Globus pallidus (tissue), 1 donor: ENCODE measurements at regions not wholly inside any gene's neighbourhood (a gene's known extent, or its start where the extent isn't known, plus 50 kb on each side); places are given as distances from the start of the nearest gene placed in this dataset.
"Not testable (repeated sequence)": the region's sequence is repeated elsewhere in the genome, so short reads cannot be mapped to it uniquely, and the experiment has no call there.

Experiments used
- DNase-seq: peaks from one replicate; pipeline ENCODE4 v3.0.0-alpha.2; 2015; ENCODE audit warnings: low spot score

GRCh38 chr22:22120160-22120559 lies 124.4 kb upstream of the VPREB1 start:
- DNase-seq = no peak

DNA sequence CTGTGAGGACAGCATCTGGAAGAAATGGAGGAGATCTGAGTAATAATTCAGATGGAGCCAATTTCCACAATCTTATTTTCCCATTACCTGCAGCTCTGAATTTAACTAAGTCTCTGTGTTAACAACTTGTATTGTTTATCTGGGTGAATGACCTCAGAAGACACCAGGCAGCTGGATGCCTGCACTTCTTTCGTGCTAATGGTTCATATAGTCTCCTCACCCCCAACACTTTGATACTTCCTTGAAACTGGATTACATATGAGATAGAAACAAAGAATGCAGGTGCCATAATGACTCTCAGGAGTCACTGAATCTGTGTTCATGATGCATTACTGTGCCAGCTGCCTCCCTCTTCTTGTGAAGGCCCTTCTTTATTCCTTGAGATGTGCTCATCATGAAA lies 125.6 kb upstream of the VPREB1 start:
- no peak for DNase-seq

DNA sequence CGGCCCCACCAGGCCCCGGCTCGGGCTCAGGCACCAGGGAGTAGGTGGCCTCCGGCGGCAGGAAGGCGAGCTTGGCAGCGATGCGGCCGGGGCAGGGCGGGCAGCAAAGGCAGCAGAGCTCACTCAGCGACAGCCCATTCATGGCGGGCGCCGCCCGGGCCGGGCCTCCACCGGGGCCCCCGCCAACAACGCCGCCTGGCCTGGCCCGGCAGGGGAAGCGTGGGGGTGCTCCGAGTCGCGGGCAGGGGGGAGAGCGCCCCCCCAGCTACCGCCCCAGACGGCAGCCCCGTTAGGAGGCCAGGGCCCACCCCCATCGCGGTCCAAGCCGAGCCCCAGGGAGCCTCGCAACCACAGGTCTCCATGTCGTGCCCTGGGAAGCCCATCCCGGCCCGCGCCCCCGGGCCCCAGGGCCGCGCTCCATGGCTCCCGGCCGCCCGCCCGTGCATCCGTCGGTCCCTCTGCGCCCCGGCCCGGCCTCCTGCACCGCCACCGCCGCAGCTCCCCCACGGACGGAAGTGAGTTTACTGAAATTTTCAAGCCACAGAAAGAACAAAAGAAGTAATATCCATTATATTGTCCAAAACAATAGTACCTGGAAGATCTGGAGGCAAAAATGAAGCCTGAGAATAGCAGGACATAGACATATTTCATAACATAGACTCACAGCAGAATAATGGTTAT lies 126.6 kb upstream of the VPREB1 start:
- DNase-seq = not testable (repeated sequence)

DNA sequence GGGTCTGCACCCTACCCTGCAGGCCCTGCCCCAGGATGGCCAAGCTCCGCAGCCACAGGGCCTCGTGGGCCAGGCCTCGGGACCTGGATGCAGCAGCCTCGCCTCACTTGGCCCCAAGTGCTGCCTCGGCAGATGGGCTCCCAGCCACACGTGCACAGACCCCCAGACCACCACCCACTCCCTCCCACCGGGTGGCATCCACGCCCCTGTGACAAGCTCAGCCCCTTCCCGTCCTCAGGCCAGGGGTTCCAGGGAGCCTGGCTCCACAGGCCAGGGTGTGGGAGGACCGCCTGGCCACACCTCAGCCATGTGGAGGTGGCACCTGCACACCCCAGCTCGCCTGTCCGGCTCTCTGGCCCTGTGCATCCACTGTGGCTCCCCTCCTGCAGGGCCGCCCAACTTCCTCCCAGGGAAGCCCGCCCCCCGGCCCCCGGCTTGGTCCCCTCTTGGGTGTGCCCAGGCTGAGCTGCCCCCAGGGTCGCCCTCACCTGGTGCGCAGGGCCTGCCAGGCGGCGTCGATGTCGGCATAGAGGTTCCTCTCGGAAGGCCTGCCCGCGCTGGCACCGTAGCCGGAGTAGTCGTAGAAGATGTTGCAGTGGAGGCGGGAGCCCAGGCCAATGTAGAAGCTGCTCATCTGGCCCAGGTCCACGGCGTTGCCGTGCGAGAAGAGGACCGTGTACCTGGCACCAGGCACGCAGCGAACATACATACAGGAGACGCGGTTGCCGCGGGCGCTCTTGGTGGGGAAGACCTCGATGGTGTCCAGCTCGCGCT lies 127.4 kb upstream of the VPREB1 start:
- DNase-seq = not testable (repeated sequence)

- no peak for DNase-seq
These were observed 130.9 kb upstream of the VPREB1 start for GRCh38 chr22:22113701-22114100.

DNA sequence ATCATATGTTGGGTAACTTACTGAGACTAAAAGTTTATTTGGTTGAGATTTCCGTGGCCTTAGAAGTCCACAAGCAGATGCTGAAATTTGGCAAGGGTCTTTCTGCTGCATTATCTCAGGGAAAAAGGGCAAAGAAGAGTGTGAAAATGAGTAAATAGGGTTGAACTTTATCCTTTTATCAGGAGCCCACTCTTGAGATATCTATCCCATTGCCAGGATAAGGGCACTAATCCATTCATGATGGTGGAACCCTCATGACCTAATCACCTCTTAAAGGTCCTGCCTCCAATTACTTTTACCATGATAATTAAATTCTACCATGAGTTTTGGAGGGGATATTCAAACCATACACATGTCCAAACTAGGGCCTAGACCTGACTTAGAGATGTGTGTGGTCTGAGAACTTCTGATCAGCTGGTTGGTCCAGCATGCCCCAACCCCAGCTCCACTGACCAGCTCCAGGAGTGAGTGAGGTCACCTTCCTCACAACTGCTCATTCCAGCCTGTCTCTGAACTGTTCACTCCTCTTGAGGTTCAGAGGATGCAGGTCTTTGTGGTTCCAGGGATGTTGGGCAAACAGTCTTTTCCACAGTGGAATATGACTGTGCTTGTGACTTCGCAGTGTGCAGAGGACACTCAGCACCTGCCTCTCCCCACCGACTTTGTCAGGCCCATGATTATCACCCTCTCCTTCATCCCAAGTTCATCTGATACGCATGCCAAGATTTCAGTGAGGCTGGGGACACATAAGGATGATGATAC lies 130.1 kb upstream of the TOP3B start:
- DNase-seq = no peak

GRCh38 chr22:22111983-22112382 lies 129.4 kb upstream of the TOP3B start:
- no peak for DNase-seq

GRCh38 chr22:22111267-22111751 lies 128.7 kb upstream of the TOP3B start:
- DNase-seq = no peak

- DNase-seq = peak; percentile 68
These were observed 128.1 kb upstream of the TOP3B start for GRCh38 chr22:22110548-22111266.

GRCh38 chr22:22109693-22110466 lies 127.3 kb upstream of the TOP3B start:
- DNase-seq = no peak

- no peak for DNase-seq
These were observed 124.3 kb upstream of the TOP3B start for GRCh38 chr22:22106855-22107254.

GRCh38 chr22:22105364-22105763 lies 122.8 kb upstream of the TOP3B start:
- DNase-seq = no peak

- no peak for DNase-seq
These were observed 120.7 kb upstream of the TOP3B start for GRCh38 chr22:22103078-22103875.

DNA sequence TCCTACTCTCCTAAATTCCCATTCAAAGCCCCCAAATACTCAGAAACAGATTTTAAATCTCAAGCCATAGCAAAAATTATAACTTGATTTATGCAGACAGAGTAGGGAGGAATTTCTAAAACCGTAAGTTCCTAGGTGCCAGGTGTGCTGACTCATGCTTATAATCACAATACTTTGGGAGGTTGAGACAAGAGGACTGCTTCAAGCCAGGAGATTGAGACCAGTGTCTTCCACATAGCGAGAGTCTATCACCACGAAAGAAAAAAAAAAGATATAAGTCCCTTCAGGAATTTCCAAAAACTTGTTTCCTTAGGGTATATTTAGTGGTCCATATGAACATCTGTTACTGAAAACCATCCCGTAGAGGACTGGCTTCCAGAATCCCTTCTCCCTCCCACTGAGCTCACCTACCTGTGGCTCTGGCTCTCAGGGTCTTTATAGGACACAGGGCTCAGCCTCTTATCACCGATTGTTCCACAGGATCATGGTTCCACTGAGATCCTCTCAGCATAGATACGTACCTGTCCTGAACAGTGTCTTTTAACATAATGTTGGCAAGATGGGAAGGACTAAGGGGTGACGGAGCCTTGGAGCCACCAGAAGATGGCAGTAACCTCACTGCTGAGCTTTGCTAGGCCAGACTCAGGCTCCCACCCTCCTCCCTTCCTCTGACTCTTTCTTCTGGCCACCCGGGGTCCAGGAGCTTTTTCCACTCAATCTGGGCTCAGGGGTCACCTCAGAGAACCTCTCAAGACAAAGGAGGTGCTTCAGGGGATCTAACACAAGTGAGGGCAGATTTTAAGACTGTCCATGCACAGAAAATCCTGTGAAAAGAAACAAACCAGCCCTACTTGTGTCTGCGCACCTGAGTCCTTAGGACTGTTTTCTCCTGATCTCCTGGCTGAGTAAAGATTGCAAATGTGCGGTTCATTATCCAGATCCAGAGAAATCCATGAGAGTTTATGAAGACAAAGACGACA lies 117.5 kb upstream of the TOP3B start:
- no peak for DNase-seq

- no peak for DNase-seq
These were observed 116.6 kb upstream of the TOP3B start for GRCh38 chr22:22099194-22099486.

GRCh38 chr22:22098457-22099193 lies 116.0 kb upstream of the TOP3B start:
- no peak for DNase-seq

- no peak for DNase-seq
These were observed 115.2 kb upstream of the TOP3B start for GRCh38 chr22:22097727-22098228.

GRCh38 chr22:22094921-22095320 lies 112.3 kb upstream of the TOP3B start:
- no peak for DNase-seq
